B cell (primary cell): ENCODE measurements at regions not wholly inside any gene's neighbourhood (a gene's known extent, or its start where the extent isn't known, plus 50 kb on each side); places are given as distances from the start of the nearest gene placed in this dataset.
"Not testable (repeated sequence)": the region's sequence is repeated elsewhere in the genome, so short reads cannot be mapped to it uniquely, and the experiment has no call there.

Source experiments
- ATAC-seq: fragments of 200-7000 bp; cut with Tn5 transposase; one replicate; pipeline ENCODE4 v1.10.0; 2021; ENCODE audit warnings: low read depth, mild to moderate bottlenecking, moderate number of reproducible peaks, moderate library complexity
- CTCF ChIA-PET: fragments of 350-600 bp; sonication (Branson Sonifier 250); formaldehyde crosslinking; loops from one replicate; lab custom pipeline; 2021; ENCODE audit warnings: antibody characterized with exemption, inconsistent platforms; lab: Charles Lee
- POLR2A ChIA-PET: fragments of 350-600 bp; sonication (Branson Sonifier 250); formaldehyde crosslinking; loops from one replicate; lab custom pipeline; 2021; ENCODE audit warnings: antibody characterized with exemption; lab: Charles Lee
- DNase-seq: peaks from one replicate; pipeline ENCODE4 v3.0.0; 2013
- H2AFZ ChIP-seq: 2 replicates; pipeline ENCODE4 v1.6.1; 2012; ENCODE audit warnings: mild to moderate bottlenecking, low read depth, low read length; ENCODE audit not compliant: insufficient read depth, poor library complexity, severe bottlenecking
- H3K27ac ChIP-seq, 2 donors: 1 replicate in 1 of 2; 2 replicates in 1 of 2; pipeline ENCODE4 v1.5.1; 2012 to 2013; ENCODE audit warnings: low read length in 2 of 2, mild to moderate bottlenecking in 2 of 2, moderate library complexity in 1 of 2
- H3K27me3 ChIP-seq, 4 experiments: fragments of 200-600 bp in 1 of 4; sonication (generic) in 1 of 4; replicated peaks in 1 of 4; 1 replicate in 2 of 4; 2 replicates in 2 of 4; pipeline versions ENCODE4 v1.6.1 to v1.7.0; 2013 to 2016; ENCODE audit warnings: low read length in 3 of 4, mild to moderate bottlenecking in 2 of 4, mixed read lengths in 1 of 4, moderate library complexity in 1 of 4; ENCODE audit not compliant: insufficient read depth in 4 of 4, control insufficient read depth in 3 of 4; ENCODE audit errors: control extremely low read depth in 1 of 4
- H3K36me3 ChIP-seq, 2 experiments: replicated peaks in 1 of 2; 1 replicate in 1 of 2; 2 replicates in 1 of 2; pipeline versions ENCODE4 v1.6.1 to v1.7.1; 2013; ENCODE audit warnings: low read length in 1 of 2; ENCODE audit not compliant: insufficient read depth in 2 of 2, control insufficient read depth in 1 of 2; ENCODE audit errors: control extremely low read depth in 1 of 2, extremely low read depth in 1 of 2
- H3K4me1 ChIP-seq, 2 donors: fragments of 200-600 bp in 1 of 2; sonication (generic) in 1 of 2; 1 replicate in 1 of 2; 2 replicates in 1 of 2; pipeline versions ENCODE4 v1.5.1 to v1.6.1; 2013 to 2017; ENCODE audit warnings: low read length in 2 of 2; ENCODE audit not compliant: control insufficient read depth in 2 of 2, insufficient read depth in 2 of 2
- H3K4me2 ChIP-seq: replicated peaks from 2 replicates; pipeline ENCODE3; 2012; ENCODE audit warnings: mild to moderate bottlenecking, low read depth, low read length; ENCODE audit not compliant: poor library complexity, severe bottlenecking
- H3K4me3 ChIP-seq, 5 experiments: fragments of 200-600 bp in 1 of 5; sonication (generic) in 1 of 5; 1 replicate in 3 of 5; 2 replicates in 2 of 5; pipeline versions ENCODE4 v1.5.1 to v1.7.0; 2011 to 2016; ENCODE audit warnings: low read length in 4 of 5, mild to moderate bottlenecking in 4 of 5, low read depth in 2 of 5, control low read depth in 1 of 5, moderate library complexity in 1 of 5; ENCODE audit not compliant: insufficient read depth in 1 of 5; ENCODE audit errors: control extremely low read depth in 1 of 5, extremely low read depth in 1 of 5
- H3K79me2 ChIP-seq: fragments of 200-600 bp; sonication (generic); one replicate; pipeline ENCODE4 v1.6.0; 2016; ENCODE audit warnings: low read length; ENCODE audit not compliant: control insufficient read depth, insufficient read depth
- H3K9ac ChIP-seq: fragments of 200-600 bp; sonication (generic); 2 replicates; pipeline ENCODE4 v1.6.1; 2017; ENCODE audit warnings: mild to moderate bottlenecking, low read length, moderate library complexity
- H3K9me3 ChIP-seq, 3 donors: one replicate each; pipeline versions ENCODE4 v1.6.1 to v1.7.1; 2013; ENCODE audit warnings: low read length in 2 of 3; ENCODE audit not compliant: control insufficient read depth in 2 of 3, insufficient read depth in 1 of 3; ENCODE audit errors: control extremely low read depth in 1 of 3
- H4K20me1 ChIP-seq: 2 replicates; pipeline ENCODE4 v1.6.0; 2012; ENCODE audit warnings: mild to moderate bottlenecking, low read length; ENCODE audit not compliant: insufficient read depth, control insufficient read depth, poor library complexity, severe bottlenecking
- H3K27ac Mint-ChIP-seq: one replicate; pipeline ENCODE4 v1.8.0; 2021; ENCODE audit warnings: mixed read lengths
- H3K27me3 Mint-ChIP-seq: one replicate; pipeline ENCODE4 v1.8.0; 2021; ENCODE audit warnings: mixed read lengths
- H3K4me1 Mint-ChIP-seq: one replicate; pipeline ENCODE4 v1.8.0; 2021; ENCODE audit warnings: mixed read lengths
- H3K4me3 Mint-ChIP-seq: one replicate; pipeline ENCODE4 v1.8.0; 2021; ENCODE audit warnings: mixed read lengths
- H3K9me3 Mint-ChIP-seq: one replicate; pipeline ENCODE4 v1.8.0; 2022; ENCODE audit warnings: mixed read lengths; ENCODE audit not compliant: insufficient read depth
- CTCF ChIP-seq: fragments of 200-600 bp; IDR thresholded peaks from one replicate; pipeline ENCODE4 v1.8.0; 2022; ENCODE audit warnings: antibody characterized with exemption, mild to moderate bottlenecking
- EZH2 ChIP-seq: IDR thresholded peaks from 2 replicates; pipeline ENCODE4 v1.6.1; 2012; ENCODE audit warnings: borderline replicate concordance, low read depth, mild to moderate bottlenecking, moderate library complexity, low read length; ENCODE audit not compliant: insufficient read depth, poor library complexity, severe bottlenecking
- WGBS: methylation state at CpG from one replicate; pipeline ENCODE4 v1.1.5; 2013; ENCODE audit warnings: missing lambda C conversion rate; ENCODE audit not compliant: insufficient coverage; 5-methylcytosine and 5-hydroxymethylcytosine counted together
- intact Hi-C: fragments of 100-400 bp; cut with micrococcal nuclease; formaldehyde crosslinking; loops from one replicate; pipeline ENCODE4 v1.10.0; 2022

- H3K4me3 ChIP-seq: no peak overlapping the region
- no peaks in the 10 kb centered on the region for H3K79me2 ChIP-seq
- no peak overlapping the region for H3K27ac Mint-ChIP-seq
- H3K9ac ChIP-seq: no peak overlapping the region
- H3K4me1 Mint-ChIP-seq: peaks cover 5% of the 10 kb centered on the region
- H3K4me3 Mint-ChIP-seq: no peak overlapping the region
- no peak overlapping the region for H2AFZ ChIP-seq
- H3K4me1 ChIP-seq: no peaks in the 10 kb centered on the region
- no peak overlapping the region for H3K27ac ChIP-seq
- H3K9me3 ChIP-seq: peaks cover 0 to 5% (median 5%) of the 10 kb centered on the region in 3 donors
- POLR2A ChIA-PET: no interaction called here
- no peaks in the 10 kb centered on the region for H3K27me3 ChIP-seq
- no peaks in the 10 kb centered on the region for H3K36me3 ChIP-seq
- H3K9me3 Mint-ChIP-seq: peaks cover 5% of the 10 kb centered on the region
- DNase-seq (no peak), ATAC-seq (no peak)
- intact Hi-C loops: no loop called here
- H3K27me3 Mint-ChIP-seq: peaks cover 8% of the 10 kb centered on the region
- no peak overlapping the region for H3K4me2 ChIP-seq
- CTCF ChIA-PET: interaction anchor here (1.6 kb wide), 1 partner anchor 233 kb away, joined by 3 read pairs; no protein-coding TSS in a partner anchor
- WGBS: 100% methylated on average over 1 of the region's 1 CpG
- H4K20me1 ChIP-seq: no peaks in the 10 kb centered on the region
- TF ChIP-seq EZH2 (no peak), CTCF (no peak)
These were observed 124.7 kb upstream of the SPATA12 start for GRCh38 chr3:56935811-56936210.

GRCh38 chr3:56934481-56934880 is 126.0 kb upstream of the SPATA12 start:
- DNase-seq, H2AFZ ChIP-seq, CTCF ChIA-PET, intact Hi-C loops, H3K27ac Mint-ChIP-seq, H3K27ac ChIP-seq, H3K27me3 Mint-ChIP-seq, H3K9ac ChIP-seq, H3K9me3 Mint-ChIP-seq, H3K4me3 Mint-ChIP-seq, ATAC-seq, H3K9me3 ChIP-seq, H3K4me3 ChIP-seq, H3K4me1 Mint-ChIP-seq, H3K79me2 ChIP-seq, H3K4me2 ChIP-seq, H3K36me3 ChIP-seq, H3K27me3 ChIP-seq, H3K4me1 ChIP-seq, H4K20me1 ChIP-seq, POLR2A ChIA-PET: not testable (repeated sequence)
- over 99% methylated on average over 18 of the region's 26 CpGs for WGBS
